22Rv1 (cell line): ENCODE measurements at regions not wholly inside any gene's neighbourhood (a gene's known extent, or its start where the extent isn't known, plus 50 kb on each side); places are given as distances from the start of the nearest gene placed in this dataset.

Experiments used
- ZFX ChIP-seq: fragments of 450-650 bp; IDR thresholded peaks from 2 replicates; pipeline ENCODE4 v1.6.1; 2017; ENCODE audit warnings: antibody characterized with exemption, borderline replicate concordance
- TF ChIP-seq, protein P1 (sequence below): fragments of 450-650 bp; IDR thresholded peaks from 2 replicates; pipeline ENCODE4 v1.5.1; 2017; ENCODE audit warnings: mild to moderate bottlenecking

DNA sequence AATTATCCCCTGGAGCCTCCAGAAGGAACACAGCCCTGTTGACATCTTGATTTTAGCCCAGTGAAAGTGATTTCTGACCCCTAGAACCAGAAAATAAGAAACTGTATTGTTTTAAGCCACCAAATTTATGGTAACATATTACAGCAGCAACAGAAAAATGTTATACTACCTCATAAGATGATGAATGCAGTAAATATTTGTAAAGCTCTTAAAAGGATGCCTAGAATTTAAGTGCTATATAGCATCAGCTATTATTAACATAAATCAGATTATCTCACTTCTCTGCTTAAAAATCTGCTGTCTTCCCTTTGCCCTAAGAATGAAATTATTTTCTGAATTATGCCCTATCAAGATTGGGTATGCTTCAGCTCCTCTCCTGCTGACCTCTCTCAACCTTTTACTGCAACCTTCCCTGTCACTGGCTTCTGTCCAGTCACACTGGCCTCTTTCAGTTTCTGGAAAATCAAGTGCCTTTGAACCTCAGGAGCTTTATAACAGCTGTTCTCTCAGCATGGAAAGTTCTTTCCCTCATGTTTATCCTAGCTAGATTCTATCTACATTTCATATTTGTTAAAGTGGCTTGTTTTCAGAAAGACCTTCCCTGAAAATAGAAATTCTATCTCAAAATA, 78.9 kb downstream of the GPR37 start:
- TF ChIP-seq, protein P1, sequence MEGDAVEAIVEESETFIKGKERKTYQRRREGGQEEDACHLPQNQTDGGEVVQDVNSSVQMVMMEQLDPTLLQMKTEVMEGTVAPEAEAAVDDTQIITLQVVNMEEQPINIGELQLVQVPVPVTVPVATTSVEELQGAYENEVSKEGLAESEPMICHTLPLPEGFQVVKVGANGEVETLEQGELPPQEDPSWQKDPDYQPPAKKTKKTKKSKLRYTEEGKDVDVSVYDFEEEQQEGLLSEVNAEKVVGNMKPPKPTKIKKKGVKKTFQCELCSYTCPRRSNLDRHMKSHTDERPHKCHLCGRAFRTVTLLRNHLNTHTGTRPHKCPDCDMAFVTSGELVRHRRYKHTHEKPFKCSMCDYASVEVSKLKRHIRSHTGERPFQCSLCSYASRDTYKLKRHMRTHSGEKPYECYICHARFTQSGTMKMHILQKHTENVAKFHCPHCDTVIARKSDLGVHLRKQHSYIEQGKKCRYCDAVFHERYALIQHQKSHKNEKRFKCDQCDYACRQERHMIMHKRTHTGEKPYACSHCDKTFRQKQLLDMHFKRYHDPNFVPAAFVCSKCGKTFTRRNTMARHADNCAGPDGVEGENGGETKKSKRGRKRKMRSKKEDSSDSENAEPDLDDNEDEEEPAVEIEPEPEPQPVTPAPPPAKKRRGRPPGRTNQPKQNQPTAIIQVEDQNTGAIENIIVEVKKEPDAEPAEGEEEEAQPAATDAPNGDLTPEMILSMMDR, result no peak
- no peak for TF ChIP-seq ZFX
